ENCODE measurements at regions not wholly inside any gene's neighbourhood (a gene's known extent, or its start where the extent isn't known, plus 50 kb on each side); places are given as distances from the start of the nearest gene placed in this dataset.

GRCh38 chr6:134729561-134729960, 220.3 kb downstream of the ALDH8A1 start:
- Histone ChIP-seq H3K9me3 (replicated peaks; ENCODE audit: control insufficient read depth, insufficient read depth, low read depth, low read length) (no peaks in the 10 kb centered on the region), H3K9ac (ENCODE audit: insufficient read depth in 1 of 2, low read depth in 2 of 2, low read length in 2 of 2) (no peak overlapping the region), H2AFZ (ENCODE audit: low read depth, low read length) (no peak overlapping the region), H3K4me1 (replicated peaks in 1 of 2; ENCODE audit: control insufficient read depth in 2 of 2, insufficient read depth in 2 of 2, low read length in 2 of 2) (no peaks in the 10 kb centered on the region), H3K27ac (ENCODE audit: extremely low read depth, low read depth, low read length) (no peak overlapping the region), H3K27me3 (ENCODE audit: control insufficient read depth in 2 of 2, insufficient read depth in 2 of 2, low read length in 2 of 2) (peaks cover 18 to 20% of the 10 kb centered on the region in 2 experiments; a peak in 4 of 5 replicates), H3K9me1 (ENCODE audit: control insufficient read depth, insufficient read depth, low read length) (no peaks in the 10 kb centered on the region), H4K20me1 (replicated peaks; ENCODE audit: control insufficient read depth, insufficient read depth, low read length) (no peaks in the 10 kb centered on the region), H3K4me2 (ENCODE audit: insufficient read depth, low read length) (no peak overlapping the region), H3K36me3 (ENCODE audit: control insufficient read depth, insufficient read depth, low read length) (no peaks in the 10 kb centered on the region), H3K4me3 (no peak overlapping the region), H3K79me2 (ENCODE audit: control insufficient read depth, insufficient read depth, low read length) (no peaks in the 10 kb centered on the region)
- 0% methylated on average over 4 of the region's 4 CpGs for WGBS (ENCODE audit: insufficient coverage, low coverage, missing lambda C conversion rate)
- FAIRE-seq (no peak), ATAC-seq (no peak), DNase-seq (ENCODE audit: extremely low read depth in 1 of 4, low spot score in 3 of 4) (no peak)
- intact Hi-C loops (cut with micrococcal nuclease) (no loop called here), in situ Hi-C loops (cut with MboI) (no loop called here)
- ChIA-PET POLR2A (no interaction called here), CTCF (ENCODE audit: low intra/inter-chr PET ratio) (no interaction called here)
- TF ChIP-seq HNRNPK (IDR thresholded peaks at IDR 0.05; ENCODE audit: low read depth, low read length, poor library complexity, severe bottlenecking) (no peak), HDAC3 (IDR thresholded peaks at IDR 0.05; ENCODE audit: borderline replicate concordance, partially characterized antibody) (no peak), POU5F1 (IDR thresholded peaks at IDR 0.05; ENCODE audit: borderline replicate concordance, low read depth, low read length, partially characterized antibody) (no peak), IRF9 (tag; IDR thresholded peaks at IDR 0.05) (no peak), PTBP1 (IDR thresholded peaks at IDR 0.05; ENCODE audit: low read depth, low read length) (no peak), SIRT6 (IDR thresholded peaks at IDR 0.05; ENCODE audit: low read depth, low read length) (no peak), RAD21 (CRISPR knock-in tag; conservative IDR thresholded peaks at IDR 0.05 in 1 of 2, IDR thresholded peaks at IDR 0.05 in 1 of 2) (no peak), NR2C1 (IDR thresholded peaks at IDR 0.05) (no peak), NR2C1 (tag; IDR thresholded peaks at IDR 0.05) (no peak), HDAC8 (tag; IDR thresholded peaks at IDR 0.05) (no peak), TSC22D4 (tag; IDR thresholded peaks at IDR 0.05) (no peak), ZNF512 (tag; IDR thresholded peaks at IDR 0.05) (no peak), BRD4 (IDR thresholded peaks at IDR 0.05) (no peak)
- no TSS peak for BruUV-seq (replicated peaks)
